ENCODE measurements at regions not wholly inside any gene's neighbourhood (a gene's known extent, or its start where the extent isn't known, plus 50 kb on each side); places are given as distances from the start of the nearest gene placed in this dataset.

GRCh38 chr1:58861076-58861475 lies 77.2 kb upstream of the JUN start:
- DNase-seq (ENCODE audit: low read depth) = no peak
- H3K4me3 ChIP-seq (ENCODE audit: low read depth, low read length) = no peak overlapping the region

DNA sequence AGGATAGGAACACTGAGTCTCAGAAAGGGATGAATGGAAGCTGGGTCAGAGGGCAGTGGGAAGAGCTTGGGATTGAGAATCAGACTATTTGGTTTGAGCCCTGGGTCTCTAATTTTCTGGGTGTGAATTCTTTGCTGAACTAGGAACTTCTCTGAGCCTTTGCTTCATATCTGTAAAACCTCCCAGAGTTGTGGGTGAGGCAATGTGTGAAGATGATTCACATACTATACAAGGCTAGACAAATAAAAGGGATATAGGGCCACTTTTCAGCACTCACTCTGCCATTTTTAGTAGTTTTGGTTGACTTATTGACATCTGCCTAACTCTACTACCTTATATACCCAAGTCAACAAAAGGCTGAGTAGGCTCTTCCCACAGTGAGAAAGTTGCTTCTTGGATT lies 77.7 kb upstream of the JUN start:
- H3K4me3 ChIP-seq (ENCODE audit: low read depth, low read length) = no peak overlapping the region
- no peak for DNase-seq (ENCODE audit: low read depth)

GRCh38 chr1:58862728-58863385 lies 79.0 kb upstream of the JUN start:
- no peak overlapping the region for H3K4me3 ChIP-seq (ENCODE audit: low read depth, low read length)
- no peak for DNase-seq (ENCODE audit: low read depth)

- no peak for DNase-seq (ENCODE audit: low read depth)
- H3K4me3 ChIP-seq (ENCODE audit: low read depth, low read length) = no peak overlapping the region
Observed at GRCh38 chr1:58864654-58865053, 80.8 kb upstream of the JUN start.

GRCh38 chr1:58866578-58866977 lies 82.7 kb upstream of the JUN start:
- DNase-seq (ENCODE audit: low read depth) = no peak
- no peak overlapping the region for H3K4me3 ChIP-seq (ENCODE audit: low read depth, low read length)

DNA sequence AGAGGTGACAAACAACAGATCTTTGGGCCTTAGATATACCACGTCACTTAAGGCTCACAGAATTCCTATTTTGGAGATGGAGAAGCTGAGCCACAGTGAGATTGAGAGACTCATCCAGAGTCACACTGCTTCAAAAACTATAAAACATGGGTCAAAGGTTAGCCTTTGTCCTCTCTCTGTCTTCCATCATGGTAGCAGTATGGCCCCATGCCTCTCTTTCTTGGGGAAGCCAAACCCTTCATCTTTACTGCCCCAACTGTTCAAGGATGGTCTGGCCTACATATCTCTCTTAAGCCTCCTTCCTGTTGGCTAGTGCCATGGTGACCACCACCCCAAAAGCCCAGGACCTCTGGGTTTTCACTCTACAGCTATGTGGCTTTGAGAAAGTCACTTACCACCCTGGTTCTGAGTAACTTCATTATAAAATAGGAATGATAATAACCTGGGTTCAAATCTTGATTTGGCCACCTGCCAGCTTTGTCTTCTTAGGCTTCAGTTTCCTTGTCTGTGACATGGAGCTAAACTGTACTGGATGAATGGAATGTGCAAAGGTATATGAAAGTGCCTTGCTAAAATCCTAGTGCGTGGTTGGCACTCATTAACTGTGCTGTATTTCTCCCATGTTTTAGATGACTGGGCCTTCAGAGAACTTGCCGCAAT lies 85.9 kb upstream of the JUN start:
- H3K4me3 ChIP-seq (ENCODE audit: low read depth, low read length) = no peak overlapping the region
- DNase-seq (ENCODE audit: low read depth) = no peak

DNA sequence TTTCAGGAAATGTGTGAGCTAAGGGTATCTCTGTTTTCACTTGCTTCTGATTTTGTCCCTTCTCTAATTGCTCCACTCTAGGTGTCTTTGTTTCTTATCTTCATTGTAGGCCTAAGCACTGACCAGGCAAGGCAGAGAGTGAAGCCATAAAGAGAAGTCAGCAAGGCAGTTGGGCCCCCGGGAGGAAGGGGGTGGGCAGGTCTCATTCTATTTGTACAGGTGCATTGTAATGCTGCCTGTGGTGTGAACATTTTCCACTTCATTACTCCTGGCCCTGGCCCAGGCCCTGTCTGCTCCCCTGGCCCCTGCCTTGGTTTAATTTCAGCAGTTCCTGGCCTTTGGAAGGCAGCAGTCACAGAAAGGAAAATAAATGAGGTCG lies 86.4 kb upstream of the JUN start:
- no peak overlapping the region for H3K4me3 ChIP-seq (ENCODE audit: low read depth, low read length)
- no peak for DNase-seq (ENCODE audit: low read depth)

GRCh38 chr1:58874342-58874741 lies 90.5 kb upstream of the JUN start:
- no peak overlapping the region for H3K4me3 ChIP-seq (ENCODE audit: low read depth, low read length)
- DNase-seq (ENCODE audit: low read depth) = no peak

GRCh38 chr1:58874757-58875755 lies 91.2 kb upstream of the JUN start:
- no peak overlapping the region for H3K4me3 ChIP-seq (ENCODE audit: low read depth, low read length)
- no peak for DNase-seq (ENCODE audit: low read depth)

- H3K4me3 ChIP-seq (ENCODE audit: low read depth, low read length) = no peak overlapping the region
- no peak for DNase-seq (ENCODE audit: low read depth)
Observed at GRCh38 chr1:58879464-58879863, 95.6 kb upstream of the JUN start.

GRCh38 chr1:58880592-58880991 lies 96.7 kb upstream of the JUN start:
- no peak overlapping the region for H3K4me3 ChIP-seq (ENCODE audit: low read depth, low read length)
- no peak for DNase-seq (ENCODE audit: low read depth)

DNA sequence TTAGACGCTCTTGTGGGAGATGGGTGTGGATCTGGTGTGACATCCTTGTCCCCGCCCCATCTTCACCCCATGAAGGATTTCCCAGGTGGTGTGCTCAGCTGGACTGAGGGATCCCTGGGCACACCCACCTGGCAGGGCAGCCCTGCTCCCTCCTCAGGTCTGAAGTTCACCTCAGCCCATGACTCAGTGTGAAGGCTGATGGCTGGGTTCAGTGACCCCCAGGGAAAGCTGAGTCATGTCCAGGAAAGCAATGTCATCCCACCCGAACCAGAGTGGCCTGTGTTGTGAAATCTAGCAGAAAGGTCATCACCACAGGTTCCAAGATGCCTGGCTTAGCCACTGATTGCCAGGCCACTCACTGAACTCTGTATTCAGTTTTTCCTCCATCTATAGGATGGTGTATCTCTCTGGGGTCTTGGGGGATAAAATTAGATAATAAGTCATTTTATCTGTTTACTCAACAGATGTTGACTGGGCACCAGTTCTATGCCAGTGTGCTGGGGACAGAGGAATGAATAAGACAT lies 97.7 kb upstream of the JUN start:
- peak; percentile 50 for DNase-seq (ENCODE audit: low read depth)

GRCh38 chr1:58882322-58882948 lies 98.6 kb upstream of the JUN start:
- DNase-seq (ENCODE audit: low read depth) = no peak
- H3K4me3 ChIP-seq (ENCODE audit: low read depth, low read length) = no peak overlapping the region

More for the DNA sequence above, 97.7 kb upstream of the JUN start:
- no peak overlapping the region for H3K4me3 ChIP-seq (ENCODE audit: low read depth, low read length)

GRCh38 chr1:58883037-58883887 lies 99.4 kb upstream of the JUN start:
- H3K4me3 ChIP-seq (ENCODE audit: low read depth, low read length) = no peak overlapping the region
- DNase-seq (ENCODE audit: low read depth) = peak; percentile 94

- DNase-seq (ENCODE audit: low read depth) = no peak
- H3K4me3 ChIP-seq (ENCODE audit: low read depth, low read length) = no peak overlapping the region
Observed at GRCh38 chr1:58883888-58884482, 100.1 kb upstream of the JUN start.

DNA sequence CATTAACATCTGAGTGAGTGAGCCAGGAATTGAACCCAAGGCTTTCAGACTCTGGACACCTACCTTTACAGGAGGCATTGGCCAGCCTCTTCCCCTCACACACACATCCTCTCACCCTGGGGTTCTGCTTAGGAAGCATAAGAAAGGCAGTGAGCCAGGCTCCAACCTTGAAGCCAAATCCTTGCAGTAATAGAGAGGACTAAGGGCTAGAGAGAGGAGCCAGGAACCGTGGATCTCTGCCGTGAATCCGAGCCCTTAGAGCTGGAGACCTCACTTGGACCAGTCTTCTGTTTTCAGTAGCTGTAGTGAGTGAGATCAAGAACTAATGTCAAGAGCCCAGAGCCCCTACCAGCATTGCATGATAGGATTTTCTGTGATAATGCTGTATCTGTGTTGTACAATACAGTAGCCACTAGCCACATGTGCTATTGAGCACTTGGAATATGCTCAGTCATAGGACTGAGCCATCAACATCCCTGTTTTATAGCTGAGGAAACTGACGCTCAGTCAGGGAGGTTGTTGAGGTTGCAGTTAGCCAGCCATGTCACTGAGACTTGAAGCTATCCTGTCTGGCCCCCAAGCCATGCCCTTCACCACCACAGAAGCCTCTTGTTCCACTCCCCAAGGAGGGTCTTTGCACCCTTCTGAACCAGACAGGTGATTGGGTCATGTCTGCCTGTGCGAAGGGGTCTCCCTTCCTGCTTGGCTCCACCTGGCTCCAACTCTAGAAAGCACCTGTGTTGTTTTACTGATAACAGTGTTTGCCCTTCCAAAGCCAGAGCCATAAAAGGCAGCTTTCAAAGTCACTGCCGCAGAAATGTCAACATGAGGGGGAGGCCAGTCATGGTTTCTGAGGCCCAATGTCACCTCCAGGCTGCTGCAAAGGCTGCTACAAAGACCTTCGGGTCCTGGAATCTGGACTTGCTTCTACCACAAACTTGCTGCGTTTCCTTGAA lies 101.1 kb upstream of the JUN start:
- H3K4me3 ChIP-seq (ENCODE audit: low read depth, low read length) = no peak overlapping the region
- DNase-seq (ENCODE audit: low read depth) = no peak

- H3K4me3 ChIP-seq (ENCODE audit: low read depth, low read length) = no peak overlapping the region
- DNase-seq (ENCODE audit: low read depth) = no peak
Observed at GRCh38 chr1:58885998-58886397, 102.2 kb upstream of the JUN start.
